Esophagus muscularis mucosa (tissue), 4 donors: ENCODE measurements at regions not wholly inside any gene's neighbourhood (a gene's known extent, or its start where the extent isn't known, plus 50 kb on each side); places are given as distances from the start of the nearest gene placed in this dataset.

ENCODE experiments used
- EP300 ChIP-seq: sonication (generic); formaldehyde crosslinking; IDR thresholded peaks from one replicate; pipeline ENCODE4 v1.6.1; 2017; ENCODE audit warnings: antibody characterized with exemption
- POLR2A ChIP-seq: fragments of 450-650 bp; IDR thresholded peaks from one replicate; pipeline ENCODE4 v1.6.1; 2017; ENCODE audit warnings: antibody characterized with exemption, moderate library complexity, mild to moderate bottlenecking, low read depth
- POLR2AphosphoS5 ChIP-seq, 2 donors: sonication (generic); formaldehyde crosslinking; IDR thresholded peaks; one replicate each; pipeline ENCODE4 v1.6.1; 2017; ENCODE audit warnings: antibody characterized with exemption in 2 of 2
- TF ChIP-seq, protein P1 (sequence below), 3 experiments: fragments of 200-600 bp in 2 of 3; fragments of 450-650 bp in 1 of 3; sonication (generic) in 2 of 3; IDR thresholded peaks; one replicate each; pipeline ENCODE4 v1.5.1; 2017 to 2019; ENCODE audit warnings: antibody characterized with exemption in 3 of 3, mild to moderate bottlenecking in 2 of 3, moderate library complexity in 1 of 3

DNA sequence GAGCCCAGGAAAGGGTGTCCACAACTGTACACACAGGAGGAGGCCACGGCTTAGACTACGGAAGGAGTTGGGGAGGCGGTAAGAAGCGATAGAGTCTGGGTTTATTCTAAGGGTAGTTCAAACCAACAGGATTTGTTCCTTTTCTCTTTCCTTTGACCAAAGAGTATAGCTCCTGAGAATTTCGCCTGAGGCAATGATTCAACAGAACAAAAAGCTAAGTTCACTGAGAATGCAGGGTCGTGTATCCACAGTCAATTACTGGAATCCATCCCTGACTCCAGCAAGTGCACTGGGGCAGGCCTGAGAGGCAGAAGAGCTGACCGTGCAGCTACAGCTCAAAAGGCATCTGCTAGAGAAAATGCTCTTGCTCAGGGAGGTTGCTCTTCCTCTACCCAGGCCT lies 140.9 kb downstream of the TFCP2L1 start:
- TF ChIP-seq, protein P1, sequence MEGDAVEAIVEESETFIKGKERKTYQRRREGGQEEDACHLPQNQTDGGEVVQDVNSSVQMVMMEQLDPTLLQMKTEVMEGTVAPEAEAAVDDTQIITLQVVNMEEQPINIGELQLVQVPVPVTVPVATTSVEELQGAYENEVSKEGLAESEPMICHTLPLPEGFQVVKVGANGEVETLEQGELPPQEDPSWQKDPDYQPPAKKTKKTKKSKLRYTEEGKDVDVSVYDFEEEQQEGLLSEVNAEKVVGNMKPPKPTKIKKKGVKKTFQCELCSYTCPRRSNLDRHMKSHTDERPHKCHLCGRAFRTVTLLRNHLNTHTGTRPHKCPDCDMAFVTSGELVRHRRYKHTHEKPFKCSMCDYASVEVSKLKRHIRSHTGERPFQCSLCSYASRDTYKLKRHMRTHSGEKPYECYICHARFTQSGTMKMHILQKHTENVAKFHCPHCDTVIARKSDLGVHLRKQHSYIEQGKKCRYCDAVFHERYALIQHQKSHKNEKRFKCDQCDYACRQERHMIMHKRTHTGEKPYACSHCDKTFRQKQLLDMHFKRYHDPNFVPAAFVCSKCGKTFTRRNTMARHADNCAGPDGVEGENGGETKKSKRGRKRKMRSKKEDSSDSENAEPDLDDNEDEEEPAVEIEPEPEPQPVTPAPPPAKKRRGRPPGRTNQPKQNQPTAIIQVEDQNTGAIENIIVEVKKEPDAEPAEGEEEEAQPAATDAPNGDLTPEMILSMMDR (IDR thresholded peaks at IDR 0.05) = no peak
- TF ChIP-seq POLR2A (no peak), POLR2AphosphoS5 (IDR thresholded peaks at IDR 0.05) (no peak), EP300 (no peak)
